G401 (cell line): ENCODE measurements at regions not wholly inside any gene's neighbourhood (a gene's known extent, or its start where the extent isn't known, plus 50 kb on each side); places are given as distances from the start of the nearest gene placed in this dataset.
"Not testable (repeated sequence)": the region's sequence is repeated elsewhere in the genome, so short reads cannot be mapped to it uniquely, and the experiment has no call there.

Source experiments
- DNase-seq: peaks from one replicate; pipeline ENCODE4 v3.0.0-alpha.2; 2015; ENCODE audit warnings: low spot score
- in situ Hi-C: cut with HindIII; loops from 2 replicates; pipeline ENCODE4 v1.10.0; 2016; ENCODE audit warnings: low sequenced_read_pairs, mixed read lengths

DNA sequence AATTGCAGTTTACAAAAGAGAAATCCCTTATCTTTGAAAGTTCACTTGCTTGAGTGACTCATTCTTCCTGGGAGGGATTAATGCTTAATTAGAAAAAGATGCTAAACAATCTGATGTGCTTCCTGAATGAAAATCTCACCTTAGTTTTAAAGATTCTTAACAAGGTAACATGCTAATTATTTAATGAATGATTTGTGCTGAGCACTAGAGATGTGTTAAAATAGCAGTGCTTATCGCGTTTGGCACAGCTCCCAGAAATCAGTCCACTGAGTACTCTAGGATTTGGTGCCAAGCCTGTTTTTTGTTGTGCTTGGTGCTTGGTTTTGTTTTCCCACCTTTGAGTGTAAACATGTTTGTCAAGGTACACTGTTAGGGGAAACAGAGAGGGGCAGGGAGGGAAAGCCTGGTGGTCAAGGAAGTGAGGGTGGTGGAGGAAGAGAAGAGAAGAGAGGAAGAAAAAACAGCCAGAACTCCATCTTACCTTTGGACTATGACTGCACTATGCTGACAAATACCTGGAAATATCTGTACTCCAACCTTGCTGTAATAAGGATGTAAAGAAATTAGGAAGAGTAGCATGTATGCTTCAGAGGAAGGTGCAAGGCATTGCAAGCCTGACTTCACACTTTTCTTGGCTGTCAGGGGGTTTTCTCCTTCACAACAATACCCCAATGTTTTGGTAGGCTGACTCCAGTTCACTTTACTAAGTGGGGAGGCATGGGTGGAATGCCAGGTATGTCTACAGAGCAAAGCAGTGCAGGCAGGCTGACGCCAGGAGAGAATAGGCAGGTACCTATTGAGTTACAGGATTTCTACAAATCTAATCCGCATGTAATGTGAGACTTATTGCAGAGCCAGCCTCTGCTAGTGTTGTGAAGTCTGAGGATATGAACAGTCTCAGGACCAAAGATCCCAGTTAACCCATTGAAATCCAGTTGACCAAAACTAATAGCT, 157.2 kb upstream of the ISL1 start:
- peak; percentile 78 for DNase-seq
- in situ Hi-C loops = no loop called here

DNA sequence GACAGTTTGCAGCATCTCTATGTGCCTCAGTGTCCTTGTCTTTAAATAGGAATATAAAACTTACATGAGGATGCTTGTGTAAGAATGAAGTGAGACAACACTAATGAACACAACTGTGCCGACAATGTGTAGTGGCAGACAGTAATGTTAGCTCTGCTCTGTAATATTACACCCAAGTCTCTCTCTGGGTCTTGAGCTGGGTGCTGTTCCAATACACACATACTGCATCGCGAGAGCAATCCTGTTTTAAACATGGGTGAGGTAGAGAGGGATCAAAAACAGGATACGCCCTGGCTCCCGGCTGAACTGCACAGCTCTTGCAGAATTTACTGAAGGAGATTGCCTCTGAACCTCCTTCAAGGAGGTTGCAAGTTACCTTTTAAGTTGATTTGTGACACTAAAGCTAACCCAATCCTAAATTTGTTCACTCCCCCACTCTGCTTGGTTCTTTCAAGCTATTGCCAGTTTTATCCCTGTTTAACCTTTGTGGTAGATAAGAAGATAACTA, 155.2 kb upstream of the ISL1 start:
- in situ Hi-C loops = no loop called here
- DNase-seq = no peak

DNA sequence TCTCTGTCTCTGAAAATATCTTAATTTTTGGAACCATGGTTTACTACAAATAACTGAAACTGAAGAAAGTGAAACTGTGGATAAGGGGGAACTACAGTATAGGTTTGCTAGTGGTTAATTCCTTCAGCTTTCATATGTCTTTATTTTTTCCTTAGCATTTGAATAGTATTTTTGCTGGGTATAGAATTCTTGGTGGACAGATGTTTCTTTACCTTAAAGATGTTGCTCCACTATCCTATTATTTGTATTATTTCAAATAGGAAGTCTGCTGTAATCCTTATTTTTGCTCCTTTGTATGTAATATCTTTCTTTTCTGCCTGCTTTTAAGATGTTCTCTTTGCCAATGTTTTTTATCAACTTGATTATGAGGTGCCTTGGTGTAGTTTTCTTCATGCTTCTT, 152.9 kb upstream of the ISL1 start:
- DNase-seq = no peak
- in situ Hi-C loops = no loop called here

DNA sequence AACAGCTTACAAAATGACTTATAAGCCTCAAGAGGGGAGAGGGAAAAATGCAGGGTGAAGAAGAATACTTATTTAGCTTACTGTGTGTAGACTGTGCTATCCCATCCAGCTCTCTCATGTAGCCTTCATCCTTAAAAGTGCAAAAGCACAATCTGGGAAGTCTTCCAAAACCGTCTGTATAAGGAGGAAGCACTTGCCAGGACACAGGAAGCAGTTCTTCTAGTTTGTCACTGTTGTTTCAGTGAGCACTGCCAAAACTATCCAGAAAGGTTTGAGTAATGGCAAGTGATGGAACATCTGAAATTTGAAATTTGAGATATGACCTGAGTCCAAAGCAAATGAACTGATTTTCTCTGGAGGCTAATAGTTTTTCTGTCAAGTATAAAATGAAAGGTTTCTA, 140.8 kb upstream of the ISL1 start:
- peak; percentile 9 for DNase-seq
- in situ Hi-C loops = no loop called here

DNA sequence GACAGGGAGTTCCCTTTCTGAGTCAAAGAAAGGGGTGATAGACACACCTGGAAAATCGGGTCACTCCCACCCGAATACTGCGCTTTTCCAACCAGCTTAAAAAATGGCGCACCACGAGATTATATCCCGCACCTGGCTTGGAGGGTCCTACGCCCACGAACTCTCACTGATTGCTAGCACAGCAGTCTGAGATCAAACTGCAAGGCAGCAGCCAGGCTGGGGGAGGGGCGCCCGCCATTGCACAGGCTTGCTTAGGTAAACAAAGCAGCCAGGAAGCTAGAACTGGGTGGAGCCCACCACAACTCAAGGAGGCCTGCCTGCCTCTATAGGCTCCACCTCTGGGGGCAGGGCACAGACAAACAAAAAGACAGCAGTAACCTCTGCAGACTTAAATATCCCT, 132.3 kb upstream of the ISL1 start:
- in situ Hi-C loops, DNase-seq: not testable (repeated sequence)

DNA sequence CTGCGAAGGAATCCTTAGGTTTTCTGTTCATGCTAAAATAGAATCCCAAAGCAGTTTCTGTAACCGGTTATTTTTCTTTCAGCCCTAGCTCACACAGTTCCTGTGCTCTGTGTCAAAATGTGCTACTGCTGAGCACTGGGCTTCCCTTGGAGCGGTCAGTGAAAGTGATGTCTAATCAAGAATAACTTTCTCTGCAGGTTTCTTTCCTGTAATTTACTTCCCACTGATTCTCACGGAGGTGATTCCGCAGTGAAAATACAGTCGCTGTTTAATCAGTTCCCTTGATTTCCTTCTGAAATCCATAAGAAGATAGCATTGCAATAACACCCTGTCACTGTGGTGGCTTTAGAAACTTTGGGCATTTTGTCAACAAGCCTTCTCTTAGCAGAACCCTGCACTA, 112.0 kb upstream of the ISL1 start:
- peak; percentile 62 for DNase-seq
- in situ Hi-C loops = no loop called here

DNA sequence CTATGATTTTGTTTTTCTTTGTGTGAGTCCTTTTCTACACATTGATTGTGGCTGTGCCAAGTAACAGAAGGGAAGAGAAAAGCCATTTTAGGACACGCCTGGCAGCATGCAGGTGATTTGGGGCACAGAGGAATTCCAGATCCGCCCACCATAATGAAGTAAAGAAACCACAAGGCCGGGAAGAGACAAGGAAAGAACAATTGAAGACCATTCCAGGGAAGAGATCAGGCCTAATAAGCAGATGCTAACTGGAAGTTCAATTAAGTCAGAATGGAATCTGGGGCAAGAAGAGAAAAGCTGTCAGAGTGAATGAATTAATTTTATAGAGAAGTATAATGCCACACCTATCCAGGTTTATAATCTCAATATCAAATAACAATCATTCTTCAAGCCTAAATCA, 110.2 kb upstream of the ISL1 start:
- in situ Hi-C loops = no loop called here
- peak; percentile 55 for DNase-seq

DNA sequence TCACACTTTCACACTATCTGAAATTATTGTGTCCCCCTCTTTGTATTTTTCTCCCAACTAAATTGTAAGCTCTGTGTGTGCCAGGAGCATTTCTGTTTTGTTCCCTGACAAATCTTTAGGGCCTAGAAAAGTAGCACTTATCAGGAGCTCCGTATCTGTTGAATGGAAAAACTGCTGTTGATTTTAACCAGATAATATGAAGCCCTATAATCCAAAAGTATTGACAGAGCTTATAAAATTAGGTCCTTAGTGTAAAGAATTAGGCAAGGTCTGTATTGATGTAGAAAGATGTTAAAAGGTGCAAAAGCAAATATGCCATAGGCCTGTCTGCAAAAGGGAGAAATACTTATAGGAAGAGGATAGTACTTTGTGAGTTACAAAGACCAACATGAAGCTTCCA, 109.4 kb upstream of the ISL1 start:
- no peak for DNase-seq
- in situ Hi-C loops = no loop called here

DNA sequence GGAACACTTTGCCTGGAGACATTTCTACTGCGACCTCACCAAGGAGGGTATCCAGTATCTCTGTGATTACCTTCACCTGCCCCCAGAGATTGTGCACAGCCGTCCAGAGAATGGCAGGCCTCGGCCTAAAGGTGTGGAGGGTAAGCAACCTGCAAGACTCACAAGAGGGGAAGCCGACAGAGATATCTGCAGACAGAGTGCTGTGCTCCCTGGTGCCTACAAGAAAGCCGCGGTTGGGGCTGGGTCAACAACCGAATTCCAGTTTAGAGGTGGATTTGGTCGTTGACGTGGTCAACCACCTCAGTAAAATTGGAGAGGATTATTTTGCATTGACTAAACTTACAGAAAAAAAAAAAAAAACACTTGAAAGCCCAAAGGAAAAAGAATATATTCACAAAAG, 107.8 kb upstream of the ISL1 start:
- DNase-seq = no peak
- in situ Hi-C loops = no loop called here

DNA sequence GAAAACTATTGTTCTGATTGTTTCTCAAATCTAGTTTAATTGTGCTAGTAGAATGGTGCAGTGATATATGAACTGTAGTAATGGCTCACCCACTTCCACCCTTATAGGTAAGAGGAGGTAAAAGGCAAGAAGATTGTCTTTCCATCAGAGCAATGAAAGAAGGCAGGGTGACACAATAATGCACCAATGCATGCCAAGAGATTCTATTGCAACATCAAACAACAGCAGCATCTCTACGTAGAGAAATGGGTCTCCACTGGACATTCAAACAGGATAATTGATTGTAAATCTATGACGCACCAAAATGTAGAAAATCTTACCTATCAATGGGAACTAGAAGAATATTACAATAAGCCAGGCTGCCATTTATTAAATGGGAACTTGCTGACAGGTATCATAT, 107.0 kb upstream of the ISL1 start:
- in situ Hi-C loops = no loop called here
- DNase-seq = no peak

DNA sequence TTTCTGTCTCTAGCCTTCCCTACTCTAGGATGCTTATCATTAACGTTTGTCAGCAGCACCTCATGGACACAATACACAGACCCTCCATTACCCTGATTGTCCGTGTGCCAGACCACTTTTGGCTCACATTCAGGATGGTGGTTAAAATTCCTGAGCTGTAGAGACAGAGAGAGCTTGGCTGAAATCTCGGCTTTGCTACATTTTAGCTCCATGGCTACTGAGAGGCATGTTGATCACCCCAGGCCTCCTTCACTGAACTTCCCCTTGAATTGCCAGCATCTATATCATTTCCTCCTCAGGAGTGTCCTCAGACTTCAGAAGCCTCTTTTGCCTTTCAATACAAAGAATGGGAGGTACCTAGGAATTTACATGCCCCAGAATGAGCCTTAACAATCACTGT, 104.7 kb upstream of the ISL1 start:
- in situ Hi-C loops = no loop called here
- DNase-seq = no peak

DNA sequence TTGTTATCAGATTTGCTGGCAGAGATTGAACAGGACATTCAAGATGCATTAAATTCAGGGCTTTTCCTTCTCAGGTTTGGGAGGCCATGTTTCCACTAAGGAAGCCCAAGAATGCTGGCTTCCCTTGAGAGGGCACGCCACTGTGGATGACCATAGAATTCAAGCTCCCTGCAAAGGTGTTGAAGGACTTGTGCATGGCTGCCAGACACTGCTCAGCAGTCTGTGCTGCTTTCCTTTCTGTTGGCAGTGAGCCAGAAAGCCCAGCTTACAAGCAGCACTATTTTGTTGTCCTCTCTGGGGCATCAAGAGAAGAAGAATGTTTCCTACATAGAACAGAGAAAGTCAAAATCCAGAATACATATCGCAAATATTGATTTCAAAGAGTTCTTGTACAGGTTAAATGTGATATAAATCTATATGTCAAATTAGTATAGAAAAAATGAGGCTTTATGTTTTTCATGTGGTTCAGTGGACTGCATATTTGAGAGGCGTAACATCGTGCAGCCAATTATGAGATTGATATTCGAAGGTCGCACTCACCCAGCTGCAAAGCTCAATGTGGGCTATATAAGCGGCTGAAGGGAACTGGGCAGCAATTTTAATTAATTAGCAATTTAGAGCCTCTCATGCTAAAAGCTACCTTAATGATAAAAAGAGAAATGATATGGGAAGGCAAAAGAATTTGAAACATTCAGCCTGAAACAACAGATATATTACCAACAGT, 103.1 kb upstream of the ISL1 start:
- peak; percentile 76 for DNase-seq
- in situ Hi-C loops = no loop called here

DNA sequence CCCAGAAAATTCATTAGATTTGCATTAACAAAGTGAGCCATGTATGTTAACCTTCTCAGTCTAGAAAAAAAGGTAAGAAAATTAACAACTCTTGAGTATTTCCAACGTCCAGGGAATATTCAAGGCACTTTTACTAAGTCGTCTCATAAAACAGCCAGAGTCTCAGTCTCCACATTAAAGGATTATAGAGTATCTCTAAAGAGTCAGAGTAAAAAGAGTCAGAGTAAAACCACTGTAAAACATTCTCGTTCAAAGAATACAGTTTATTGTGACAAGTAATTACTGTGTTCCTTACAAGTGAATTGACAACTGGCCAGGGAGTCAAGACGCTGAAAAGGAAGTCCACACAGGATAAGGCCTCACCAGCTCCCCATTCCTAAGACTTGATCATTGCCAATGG, 97.2 kb upstream of the ISL1 start:
- in situ Hi-C loops = no loop called here
- no peak for DNase-seq

DNA sequence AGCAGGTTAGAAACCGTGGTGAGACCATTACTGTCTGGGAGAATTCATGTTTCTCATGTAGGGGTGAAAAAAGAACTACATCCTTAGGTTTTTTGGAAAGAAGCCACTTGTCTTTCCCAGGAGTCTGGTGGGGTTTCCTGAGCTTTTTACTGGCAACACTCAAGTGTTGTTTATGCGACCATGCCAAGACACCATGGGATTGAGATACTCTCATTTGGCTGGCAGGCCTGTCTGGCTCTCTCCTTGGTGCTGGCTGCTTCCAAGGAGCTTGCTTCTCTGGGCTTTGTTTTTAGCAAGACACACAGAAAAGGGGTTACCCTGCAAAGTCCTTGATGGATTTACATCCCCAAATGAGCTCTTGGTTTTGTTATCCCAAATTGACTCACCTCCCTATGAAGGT, 80.9 kb upstream of the ISL1 start:
- in situ Hi-C loops = no loop called here
- DNase-seq = peak; percentile 48

DNA sequence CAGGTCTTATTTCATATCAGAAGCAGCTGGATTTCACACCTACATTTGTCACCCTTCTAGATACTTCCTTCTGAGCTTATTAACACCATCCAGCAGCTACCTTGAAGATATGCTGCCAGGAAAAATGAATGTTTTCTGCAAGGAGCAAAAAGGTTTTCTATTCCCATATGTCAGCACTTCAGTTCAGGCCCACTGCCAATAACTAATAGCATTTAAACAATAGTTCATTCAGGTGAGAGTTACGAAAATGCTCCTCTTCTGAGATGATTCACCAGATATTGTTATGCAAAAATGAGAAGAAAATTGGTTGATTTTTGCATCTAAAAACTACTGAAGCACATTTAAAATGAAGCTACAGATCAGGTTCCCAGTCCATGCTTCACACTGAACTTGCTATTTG, 56.4 kb upstream of the ISL1 start:
- in situ Hi-C loops = no loop called here
- peak; percentile 30 for DNase-seq
